HepG2 (cell line): ENCODE measurements at regions not wholly inside any gene's neighbourhood (a gene's known extent, or its start where the extent isn't known, plus 50 kb on each side); places are given as distances from the start of the nearest gene placed in this dataset.

Source experiments
- ATAD3A ChIP-seq: sonication (generic); formaldehyde crosslinking; IDR thresholded peaks from 2 replicates; pipeline ENCODE4 v1.4.0; 2020; ENCODE audit warnings: missing genetic modification reagents
- CCDC6 ChIP-seq: sonication (generic); formaldehyde crosslinking; IDR thresholded peaks from 2 replicates; pipeline ENCODE4 v1.8.1; 2022; ENCODE audit warnings: mild to moderate bottlenecking, missing genetic modification reagents, moderate library complexity
- ETV5 ChIP-seq: IDR thresholded peaks from 2 replicates; pipeline ENCODE4 v1.6.1; 2018; ENCODE audit warnings: missing biosample characterization, missing genetic modification reagents, inconsistent platforms, borderline replicate concordance
- FOXP1 ChIP-seq, 2 experiments: fragments of 450-650 bp in 1 of 2; IDR thresholded peaks; 2 replicates each; pipeline ENCODE4 v1.6.1; 2017 to 2018; ENCODE audit warnings: antibody characterized with exemption in 1 of 2
- GATAD2A ChIP-seq: IDR thresholded peaks from 2 replicates; pipeline ENCODE4 v1.6.1; 2016
- GLI4 ChIP-seq: sonication (generic); formaldehyde crosslinking; IDR thresholded peaks from 2 replicates; pipeline ENCODE4 v1.5.1; 2020; ENCODE audit warnings: missing genetic modification reagents, mild to moderate bottlenecking, moderate library complexity, borderline replicate concordance
- MNT ChIP-seq: fragments of 450-650 bp; IDR thresholded peaks from 2 replicates; pipeline ENCODE4 v1.6.1; 2016
- NCOA1 ChIP-seq: sonication (generic); formaldehyde crosslinking; IDR thresholded peaks from 2 replicates; pipeline ENCODE4 v1.9.0; 2021; ENCODE audit warnings: missing genetic modification reagents
- SALL1 ChIP-seq: sonication (generic); formaldehyde crosslinking; IDR thresholded peaks from 2 replicates; pipeline ENCODE4 v1.8.0; 2022; ENCODE audit warnings: mild to moderate bottlenecking, missing genetic modification reagents
- SMC3 ChIP-seq: IDR thresholded peaks from 2 replicates; pipeline ENCODE4 v1.6.1; 2011; ENCODE audit warnings: low read length, improper control_type of control experiment
- SP4 ChIP-seq: sonication (generic); formaldehyde crosslinking; IDR thresholded peaks from 2 replicates; pipeline ENCODE4 v1.8.1; 2023; ENCODE audit warnings: mild to moderate bottlenecking, missing genetic modification reagents
- SRSF4 ChIP-seq: fragments of 200-400 bp; formaldehyde crosslinking; IDR thresholded peaks from one replicate; pipeline ENCODE4 v1.6.1; 2018; ENCODE audit warnings: mild to moderate bottlenecking, low read depth, low read length, moderate library complexity; ENCODE audit not compliant: poor library complexity, severe bottlenecking
- THAP11 ChIP-seq: IDR thresholded peaks from 2 replicates; pipeline ENCODE4 v1.6.1; 2016; ENCODE audit warnings: missing biosample characterization, missing genetic modification reagents
- TSC22D2 ChIP-seq: sonication (generic); formaldehyde crosslinking; IDR thresholded peaks from 2 replicates; pipeline ENCODE4 v1.5.1; 2020; ENCODE audit warnings: missing genetic modification reagents, mild to moderate bottlenecking, borderline replicate concordance
- XRCC5 ChIP-seq: fragments of 200-400 bp; formaldehyde crosslinking; optimal IDR thresholded peaks from 2 replicates; pipeline ENCODE3; 2017; ENCODE audit warnings: mild to moderate bottlenecking, low read length
- ZMYM4 ChIP-seq: sonication (generic); formaldehyde crosslinking; IDR thresholded peaks from 2 replicates; pipeline ENCODE4 v1.8.1; 2023; ENCODE audit warnings: mild to moderate bottlenecking, missing genetic modification reagents
- ZNF446 ChIP-seq: sonication (generic); formaldehyde crosslinking; IDR thresholded peaks from 2 replicates; pipeline ENCODE4 v1.5.0; 2020; ENCODE audit warnings: mild to moderate bottlenecking, missing genetic modification reagents
- ZNF549 ChIP-seq: sonication (generic); formaldehyde crosslinking; IDR thresholded peaks from 2 replicates; pipeline ENCODE4 v1.5.0; 2020; ENCODE audit warnings: missing genetic modification reagents
- TF ChIP-seq, protein P1 (sequence below): sonication (generic); formaldehyde crosslinking; conservative IDR thresholded peaks from 2 replicates; pipeline ENCODE4 v1.4.0; 2020; ENCODE audit warnings: missing genetic modification reagents
- TF ChIP-seq, protein P2 (sequence below): sonication (generic); formaldehyde crosslinking; IDR thresholded peaks from 2 replicates; pipeline ENCODE4 v1.5.0; 2020; ENCODE audit warnings: mild to moderate bottlenecking, missing genetic modification reagents, moderate library complexity
- TF ChIP-seq, protein P3 (sequence below): sonication (generic); formaldehyde crosslinking; IDR thresholded peaks from 2 replicates; pipeline ENCODE4 v1.8.1; 2023; ENCODE audit warnings: mild to moderate bottlenecking, missing genetic modification reagents
- TF ChIP-seq, protein P4 (sequence below): sonication (generic); formaldehyde crosslinking; IDR thresholded peaks from 2 replicates; pipeline ENCODE4 v1.5.0; 2020; ENCODE audit warnings: missing genetic modification reagents

GRCh38 chr20:59515013-59515905, 89.1 kb upstream of the PHACTR3 start (continued):
- TF ChIP-seq, protein P1, sequence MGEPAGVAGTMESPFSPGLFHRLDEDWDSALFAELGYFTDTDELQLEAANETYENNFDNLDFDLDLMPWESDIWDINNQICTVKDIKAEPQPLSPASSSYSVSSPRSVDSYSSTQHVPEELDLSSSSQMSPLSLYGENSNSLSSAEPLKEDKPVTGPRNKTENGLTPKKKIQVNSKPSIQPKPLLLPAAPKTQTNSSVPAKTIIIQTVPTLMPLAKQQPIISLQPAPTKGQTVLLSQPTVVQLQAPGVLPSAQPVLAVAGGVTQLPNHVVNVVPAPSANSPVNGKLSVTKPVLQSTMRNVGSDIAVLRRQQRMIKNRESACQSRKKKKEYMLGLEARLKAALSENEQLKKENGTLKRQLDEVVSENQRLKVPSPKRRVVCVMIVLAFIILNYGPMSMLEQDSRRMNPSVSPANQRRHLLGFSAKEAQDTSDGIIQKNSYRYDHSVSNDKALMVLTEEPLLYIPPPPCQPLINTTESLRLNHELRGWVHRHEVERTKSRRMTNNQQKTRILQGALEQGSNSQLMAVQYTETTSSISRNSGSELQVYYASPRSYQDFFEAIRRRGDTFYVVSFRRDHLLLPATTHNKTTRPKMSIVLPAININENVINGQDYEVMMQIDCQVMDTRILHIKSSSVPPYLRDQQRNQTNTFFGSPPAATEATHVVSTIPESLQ (CRISPR knock-in tag): no peak
- TF ChIP-seq ZMYM4 (CRISPR knock-in tag): peak; percentile 47; the same call in 1 of the 2 replicates
- peak; percentile 98 for TF ChIP-seq XRCC5
- no peak for TF ChIP-seq NCOA1
- TF ChIP-seq CCDC6 (CRISPR knock-in tag): no peak
- TF ChIP-seq FOXP1 (IDR thresholded peaks at IDR 0.05): no peak
- no peak for TF ChIP-seq FOXP1 (CRISPR knock-in tag; IDR thresholded peaks at IDR 0.05)
- no peak for TF ChIP-seq SRSF4
- peak; percentile 68 for TF ChIP-seq SMC3
- TF ChIP-seq GATAD2A (CRISPR knock-in tag): 0 out of 2 replicates have a peak, but pooled peaks have one; percentile 28
- no peak for TF ChIP-seq ETV5 (CRISPR knock-in tag)
- no peak for TF ChIP-seq GLI4 (CRISPR knock-in tag)
- no peak for TF ChIP-seq SP4 (CRISPR knock-in tag)
- peak; percentile 49; the same call in 1 of the 2 replicates for TF ChIP-seq SALL1 (CRISPR knock-in tag)
- TF ChIP-seq, protein P2, sequence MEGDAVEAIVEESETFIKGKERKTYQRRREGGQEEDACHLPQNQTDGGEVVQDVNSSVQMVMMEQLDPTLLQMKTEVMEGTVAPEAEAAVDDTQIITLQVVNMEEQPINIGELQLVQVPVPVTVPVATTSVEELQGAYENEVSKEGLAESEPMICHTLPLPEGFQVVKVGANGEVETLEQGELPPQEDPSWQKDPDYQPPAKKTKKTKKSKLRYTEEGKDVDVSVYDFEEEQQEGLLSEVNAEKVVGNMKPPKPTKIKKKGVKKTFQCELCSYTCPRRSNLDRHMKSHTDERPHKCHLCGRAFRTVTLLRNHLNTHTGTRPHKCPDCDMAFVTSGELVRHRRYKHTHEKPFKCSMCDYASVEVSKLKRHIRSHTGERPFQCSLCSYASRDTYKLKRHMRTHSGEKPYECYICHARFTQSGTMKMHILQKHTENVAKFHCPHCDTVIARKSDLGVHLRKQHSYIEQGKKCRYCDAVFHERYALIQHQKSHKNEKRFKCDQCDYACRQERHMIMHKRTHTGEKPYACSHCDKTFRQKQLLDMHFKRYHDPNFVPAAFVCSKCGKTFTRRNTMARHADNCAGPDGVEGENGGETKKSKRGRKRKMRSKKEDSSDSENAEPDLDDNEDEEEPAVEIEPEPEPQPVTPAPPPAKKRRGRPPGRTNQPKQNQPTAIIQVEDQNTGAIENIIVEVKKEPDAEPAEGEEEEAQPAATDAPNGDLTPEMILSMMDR (CRISPR knock-in tag): peak; percentile 81
- no peak for TF ChIP-seq ZNF549
- no peak for TF ChIP-seq ATAD3A (CRISPR knock-in tag)
- TF ChIP-seq, protein P3, sequence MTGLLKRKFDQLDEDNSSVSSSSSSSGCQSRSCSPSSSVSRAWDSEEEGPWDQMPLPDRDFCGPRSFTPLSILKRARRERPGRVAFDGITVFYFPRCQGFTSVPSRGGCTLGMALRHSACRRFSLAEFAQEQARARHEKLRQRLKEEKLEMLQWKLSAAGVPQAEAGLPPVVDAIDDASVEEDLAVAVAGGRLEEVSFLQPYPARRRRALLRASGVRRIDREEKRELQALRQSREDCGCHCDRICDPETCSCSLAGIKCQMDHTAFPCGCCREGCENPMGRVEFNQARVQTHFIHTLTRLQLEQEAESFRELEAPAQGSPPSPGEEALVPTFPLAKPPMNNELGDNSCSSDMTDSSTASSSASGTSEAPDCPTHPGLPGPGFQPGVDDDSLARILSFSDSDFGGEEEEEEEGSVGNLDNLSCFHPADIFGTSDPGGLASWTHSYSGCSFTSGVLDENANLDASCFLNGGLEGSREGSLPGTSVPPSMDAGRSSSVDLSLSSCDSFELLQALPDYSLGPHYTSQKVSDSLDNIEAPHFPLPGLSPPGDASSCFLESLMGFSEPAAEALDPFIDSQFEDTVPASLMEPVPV (CRISPR knock-in tag): no peak
- TF ChIP-seq, protein P4, sequence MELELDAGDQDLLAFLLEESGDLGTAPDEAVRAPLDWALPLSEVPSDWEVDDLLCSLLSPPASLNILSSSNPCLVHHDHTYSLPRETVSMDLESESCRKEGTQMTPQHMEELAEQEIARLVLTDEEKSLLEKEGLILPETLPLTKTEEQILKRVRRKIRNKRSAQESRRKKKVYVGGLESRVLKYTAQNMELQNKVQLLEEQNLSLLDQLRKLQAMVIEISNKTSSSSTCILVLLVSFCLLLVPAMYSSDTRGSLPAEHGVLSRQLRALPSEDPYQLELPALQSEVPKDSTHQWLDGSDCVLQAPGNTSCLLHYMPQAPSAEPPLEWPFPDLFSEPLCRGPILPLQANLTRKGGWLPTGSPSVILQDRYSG (CRISPR knock-in tag): no peak
- TF ChIP-seq THAP11 (CRISPR knock-in tag): no peak
- TF ChIP-seq TSC22D2 (CRISPR knock-in tag): no peak
- no peak for TF ChIP-seq ZNF446
- no peak for TF ChIP-seq MNT
